ENCODE measurements at regions not wholly inside any gene's neighbourhood (a gene's known extent, or its start where the extent isn't known, plus 50 kb on each side); places are given as distances from the start of the nearest gene placed in this dataset.
"Not testable (repeated sequence)": the region's sequence is repeated elsewhere in the genome, so short reads cannot be mapped to it uniquely, and the experiment has no call there.

DNA sequence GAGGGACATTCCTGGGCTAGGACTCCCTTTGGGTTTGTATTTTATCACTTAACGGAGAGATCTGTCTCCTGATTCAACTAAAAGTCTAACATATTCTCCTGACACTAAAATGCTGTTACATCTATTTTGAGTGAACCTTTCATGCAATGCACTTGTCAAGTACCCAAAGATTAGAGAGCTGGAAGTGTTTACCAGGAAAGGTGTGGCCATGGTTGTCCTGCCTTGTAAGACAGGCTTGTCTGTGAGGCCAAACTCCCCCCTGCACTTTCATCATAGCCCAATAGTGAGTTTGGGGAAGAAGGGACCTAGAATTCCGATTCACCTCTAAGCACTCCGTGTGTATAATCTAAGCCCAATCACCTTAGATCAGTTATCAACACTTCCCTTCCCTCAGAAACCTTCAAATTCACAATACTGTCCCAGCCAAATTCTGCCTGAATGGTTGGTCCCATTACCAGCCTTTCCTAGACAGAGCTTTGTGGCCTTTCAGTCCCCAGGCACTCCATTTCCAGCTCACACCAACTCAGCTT lies 162.6 kb upstream of the NAMPT start:
- Histone ChIP-seq H3K4me3 (no peak overlapping the region), H3K36me3 (no peaks in the 10 kb centered on the region), H3K27me3 (no peaks in the 10 kb centered on the region), H3K27ac (no peak overlapping the region), H3K9me3 (no peaks in the 10 kb centered on the region), H3K4me1 (no peaks in the 10 kb centered on the region)
- intact Hi-C loops (cut with DNase I): no loop called here
- no peak for TF ChIP-seq POLR2A (IDR thresholded peaks at IDR 0.05)
- TF ChIP-seq POLR2AphosphoS5 (IDR thresholded peaks at IDR 0.05; ENCODE audit: insufficient read depth in 1 of 2, low read depth in 1 of 2): no peak
- TF ChIP-seq, protein P1, sequence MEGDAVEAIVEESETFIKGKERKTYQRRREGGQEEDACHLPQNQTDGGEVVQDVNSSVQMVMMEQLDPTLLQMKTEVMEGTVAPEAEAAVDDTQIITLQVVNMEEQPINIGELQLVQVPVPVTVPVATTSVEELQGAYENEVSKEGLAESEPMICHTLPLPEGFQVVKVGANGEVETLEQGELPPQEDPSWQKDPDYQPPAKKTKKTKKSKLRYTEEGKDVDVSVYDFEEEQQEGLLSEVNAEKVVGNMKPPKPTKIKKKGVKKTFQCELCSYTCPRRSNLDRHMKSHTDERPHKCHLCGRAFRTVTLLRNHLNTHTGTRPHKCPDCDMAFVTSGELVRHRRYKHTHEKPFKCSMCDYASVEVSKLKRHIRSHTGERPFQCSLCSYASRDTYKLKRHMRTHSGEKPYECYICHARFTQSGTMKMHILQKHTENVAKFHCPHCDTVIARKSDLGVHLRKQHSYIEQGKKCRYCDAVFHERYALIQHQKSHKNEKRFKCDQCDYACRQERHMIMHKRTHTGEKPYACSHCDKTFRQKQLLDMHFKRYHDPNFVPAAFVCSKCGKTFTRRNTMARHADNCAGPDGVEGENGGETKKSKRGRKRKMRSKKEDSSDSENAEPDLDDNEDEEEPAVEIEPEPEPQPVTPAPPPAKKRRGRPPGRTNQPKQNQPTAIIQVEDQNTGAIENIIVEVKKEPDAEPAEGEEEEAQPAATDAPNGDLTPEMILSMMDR (IDR thresholded peaks at IDR 0.05): no peak
- no peak for DNase-seq (ENCODE audit: extremely low spot score in 2 of 2)

- H3K36me3 ChIP-seq; H3K27me3 ChIP-seq; H3K4me1 ChIP-seq; DNase-seq (ENCODE audit: extremely low spot score in 2 of 2); H3K9me3 ChIP-seq; H3K27ac ChIP-seq; H3K4me3 ChIP-seq; intact Hi-C loops (cut with DNase I): not testable (repeated sequence)
Observed at GRCh38 chr7:106445366-106445765, 160.6 kb upstream of the NAMPT start.

DNA sequence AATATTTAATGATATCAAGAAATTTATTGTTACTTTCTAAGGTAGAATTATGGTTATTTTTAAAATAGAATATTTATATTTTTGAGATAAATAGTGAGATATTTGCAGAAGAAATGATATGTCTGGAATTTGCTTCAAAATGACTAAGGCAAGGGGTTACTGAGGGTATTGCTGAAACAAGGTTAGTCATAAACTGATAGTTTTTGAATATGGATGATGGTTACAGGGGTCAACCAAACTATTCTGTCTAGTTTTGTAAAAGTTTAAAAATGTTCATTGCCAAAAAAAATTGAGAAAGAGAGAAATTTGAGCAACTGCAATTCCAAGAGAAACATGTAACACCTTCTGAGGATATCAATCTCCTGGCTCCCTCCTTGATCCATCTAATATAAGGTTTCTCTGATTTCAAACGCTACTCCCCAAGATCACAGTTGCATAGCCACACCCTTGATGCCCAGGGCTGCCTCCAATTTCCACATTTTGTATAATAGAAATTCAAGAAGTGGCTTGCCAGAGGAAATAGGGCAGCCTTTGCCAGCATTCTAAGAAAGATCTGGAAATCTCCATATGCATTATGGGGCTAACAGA lies 159.4 kb upstream of the NAMPT start:
- Histone ChIP-seq H3K27me3 (no peaks in the 10 kb centered on the region), H3K36me3 (no peaks in the 10 kb centered on the region), H3K9me3 (no peaks in the 10 kb centered on the region), H3K4me3 (no peak overlapping the region), H3K4me1 (no peaks in the 10 kb centered on the region), H3K27ac (no peak overlapping the region)
- intact Hi-C loops (cut with DNase I): no loop called here
- TF ChIP-seq POLR2AphosphoS5 (IDR thresholded peaks at IDR 0.05; ENCODE audit: insufficient read depth in 1 of 2, low read depth in 1 of 2) (no peak), POLR2A (IDR thresholded peaks at IDR 0.05) (no peak)
- TF ChIP-seq, protein P1 (IDR thresholded peaks at IDR 0.05): no peak
- no peak for DNase-seq (ENCODE audit: extremely low spot score in 2 of 2)

GRCh38 chr7:106443156-106443555 lies 158.4 kb upstream of the NAMPT start:
- no peaks in the 10 kb centered on the region for H3K36me3 ChIP-seq
- DNase-seq (ENCODE audit: extremely low spot score in 2 of 2): no peak
- H3K27ac ChIP-seq: no peak overlapping the region

DNA sequence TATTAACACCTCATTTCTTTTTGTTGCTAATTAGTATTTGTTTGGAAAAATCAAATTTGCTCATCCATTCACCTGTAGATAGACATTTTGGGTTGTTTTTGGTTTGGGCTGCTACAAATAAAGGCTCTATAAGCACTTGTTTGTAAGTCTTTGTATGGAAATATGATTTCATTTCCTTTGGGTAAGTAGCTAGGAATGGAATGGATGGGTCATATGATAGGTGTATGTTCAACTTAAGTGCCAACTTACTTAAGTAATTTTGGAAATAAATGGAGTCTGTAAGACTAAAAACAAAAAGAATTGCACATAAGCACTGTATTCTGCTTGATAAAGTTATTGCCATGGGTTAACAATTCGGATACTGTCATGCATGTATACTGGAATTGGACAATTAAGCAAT lies 157.7 kb upstream of the NAMPT start:
- no peak for TF ChIP-seq POLR2A (IDR thresholded peaks at IDR 0.05)
- TF ChIP-seq, protein P1 (IDR thresholded peaks at IDR 0.05): no peak
- Histone ChIP-seq H3K9me3 (no peaks in the 10 kb centered on the region), H3K27me3 (no peaks in the 10 kb centered on the region), H3K27ac (no peak overlapping the region), H3K4me1 (no peaks in the 10 kb centered on the region), H3K36me3 (no peaks in the 10 kb centered on the region), H3K4me3 (no peak overlapping the region)
- DNase-seq (ENCODE audit: extremely low spot score in 2 of 2): no peak
- intact Hi-C loops (cut with DNase I): no loop called here

More at GRCh38 chr7:106443156-106443555, 158.4 kb upstream of the NAMPT start:
- no peak for TF ChIP-seq POLR2A (IDR thresholded peaks at IDR 0.05)
- no peak for TF ChIP-seq POLR2AphosphoS5 (IDR thresholded peaks at IDR 0.05; ENCODE audit: insufficient read depth in 1 of 2, low read depth in 1 of 2)
- TF ChIP-seq, protein P1 (IDR thresholded peaks at IDR 0.05): no peak
- Histone ChIP-seq H3K4me1 (no peaks in the 10 kb centered on the region), H3K9me3 (no peaks in the 10 kb centered on the region), H3K27me3 (no peaks in the 10 kb centered on the region), H3K4me3 (no peak overlapping the region)
- intact Hi-C loops (cut with DNase I): no loop called here

- intact Hi-C loops (cut with DNase I); H3K4me1 ChIP-seq; H3K4me3 ChIP-seq; H3K9me3 ChIP-seq; H3K36me3 ChIP-seq; H3K27me3 ChIP-seq; DNase-seq (ENCODE audit: extremely low spot score in 2 of 2); H3K27ac ChIP-seq: not testable (repeated sequence)
Observed at GRCh38 chr7:106441343-106441742, 156.6 kb upstream of the NAMPT start.

- H3K36me3 ChIP-seq; H3K27me3 ChIP-seq; H3K4me1 ChIP-seq; DNase-seq (ENCODE audit: extremely low spot score in 2 of 2); H3K9me3 ChIP-seq; H3K4me3 ChIP-seq; H3K27ac ChIP-seq; intact Hi-C loops (cut with DNase I): not testable (repeated sequence)
Observed at GRCh38 chr7:106436933-106437332, 152.2 kb upstream of the NAMPT start.
